ENCODE measurements at regions not wholly inside any gene's neighbourhood (a gene's known extent, or its start where the extent isn't known, plus 50 kb on each side); places are given as distances from the start of the nearest gene placed in this dataset.

- H3K79me2 ChIP-seq (ENCODE audit: control insufficient read depth, insufficient read depth, low read length), result no peaks in the 10 kb centered on the region
- ChIA-PET CTCF (no interaction called here), POLR2A (interaction anchor here (0.6 kb wide), 1 partner anchor 95 kb away, joined by 3 read pairs; no protein-coding TSS in a partner anchor)
- no peak overlapping the region for H3K27ac ChIP-seq (ENCODE audit: insufficient read depth, low read depth, low read length)
- FAIRE-seq, result no peak
- no peak overlapping the region for H3K4me3 ChIP-seq (replicated peaks in 1 of 3; ENCODE audit: insufficient read depth in 1 of 3, low read depth in 1 of 3, low read length in 3 of 3)
- DNase-seq (ENCODE audit: low read depth, low spot score), result no peak
- H2AFZ ChIP-seq (ENCODE audit: low read depth, low read length), result no peak overlapping the region
- no peaks in the 10 kb centered on the region for H3K9me1 ChIP-seq (replicated peaks; ENCODE audit: control insufficient read depth, extremely low read depth, insufficient read depth, low read length)
- H3K9ac ChIP-seq (replicated peaks; ENCODE audit: extremely low read depth, insufficient read depth, low read length), result no peak overlapping the region
- H3K36me3 ChIP-seq (ENCODE audit: control insufficient read depth in 2 of 2, extremely low read depth in 1 of 2, insufficient read depth in 2 of 2, low read length in 2 of 2), result no peaks in the 10 kb centered on the region
- intact Hi-C loops (cut with micrococcal nuclease) (no loop called here), dilution Hi-C loops (cut with MboI; ENCODE audit: extremely low pct_ligation_motif_present, low sequenced_read_pairs) (no loop called here)
- TF ChIP-seq MYC (IDR thresholded peaks at IDR 0.05; ENCODE audit: low read depth, low read length), result no peak
- BruUV-seq (replicated peaks), result no TSS peak
- no peaks in the 10 kb centered on the region for H3K9me3 ChIP-seq (replicated peaks; ENCODE audit: control insufficient read depth, insufficient read depth, low read length)
- H3K4me2 ChIP-seq (ENCODE audit: insufficient read depth, low read length), result no peak overlapping the region
- H3K27me3 ChIP-seq (ENCODE audit: control insufficient read depth in 2 of 2, insufficient read depth in 2 of 2, low read length in 2 of 2), result no peaks in the 10 kb centered on the region
- no peaks in the 10 kb centered on the region for H4K20me1 ChIP-seq (replicated peaks; ENCODE audit: control insufficient read depth, extremely low read depth, insufficient read depth, low read length)
- H3K4me1 ChIP-seq (ENCODE audit: control insufficient read depth, extremely low read depth, insufficient read depth, low read length), result no peaks in the 10 kb centered on the region
Observed at GRCh38 chr5:142404046-142404477, 79.2 kb upstream of the SPRY4 start.

GRCh38 chr5:142403583-142403982 is 78.8 kb upstream of the SPRY4 start:
- dilution Hi-C loops (cut with MboI; ENCODE audit: extremely low pct_ligation_motif_present, low sequenced_read_pairs), result no loop called here
- BruUV-seq (replicated peaks), result no TSS peak
- no peaks in the 10 kb centered on the region for H3K9me3 ChIP-seq (replicated peaks; ENCODE audit: control insufficient read depth, insufficient read depth, low read length)
- no peaks in the 10 kb centered on the region for H3K4me1 ChIP-seq (ENCODE audit: control insufficient read depth, extremely low read depth, insufficient read depth, low read length)
- TF ChIP-seq GATA2 (IDR thresholded peaks at IDR 0.05; ENCODE audit: insufficient read depth, insufficient read length, low read depth, low read length) (no peak), JUN (IDR thresholded peaks at IDR 0.05; ENCODE audit: borderline replicate concordance, insufficient read depth, insufficient read length, low read depth) (no peak), CTCF (IDR thresholded peaks at IDR 0.05; ENCODE audit: extremely low read depth in 1 of 2, insufficient read depth in 1 of 2, low read depth in 1 of 2, low read length in 2 of 2) (no peak), POLR2A (IDR thresholded peaks at IDR 0.05; ENCODE audit: low read depth, low read length) (no peak), EZH2 (IDR thresholded peaks at IDR 0.05; ENCODE audit: borderline replicate concordance, low read depth, low read length, severe bottlenecking) (no peak), FOS (IDR thresholded peaks at IDR 0.05; ENCODE audit: borderline replicate concordance, insufficient read depth, low read length) (no peak), MYC (IDR thresholded peaks at IDR 0.05; ENCODE audit: low read depth, low read length) (no peak), POLR2AphosphoS5 (IDR thresholded peaks at IDR 0.05; ENCODE audit: insufficient read depth, low read depth, low read length) (no peak), MAX (IDR thresholded peaks at IDR 0.05; ENCODE audit: insufficient read depth, insufficient read length) (no peak)
- intact Hi-C loops (cut with micrococcal nuclease), result no loop called here
- H3K79me2 ChIP-seq (ENCODE audit: control insufficient read depth, insufficient read depth, low read length), result no peaks in the 10 kb centered on the region
- CTCF ChIA-PET, result interaction anchor here (1.4 kb wide), 1 partner anchor 23 kb away, joined by 3 read pairs; no protein-coding TSS in a partner anchor
- DNase-seq (ENCODE audit: low read depth, low spot score) (no peak), FAIRE-seq (no peak)
- H3K27ac ChIP-seq (ENCODE audit: insufficient read depth, low read depth, low read length), result no peak overlapping the region
- no peaks in the 10 kb centered on the region for H3K9me1 ChIP-seq (replicated peaks; ENCODE audit: control insufficient read depth, extremely low read depth, insufficient read depth, low read length)
- POLR2A ChIA-PET, result no interaction called here
- H3K4me2 ChIP-seq (ENCODE audit: insufficient read depth, low read length), result no peak overlapping the region
- H3K4me3 ChIP-seq (replicated peaks in 1 of 3; ENCODE audit: insufficient read depth in 1 of 3, low read depth in 1 of 3, low read length in 3 of 3), result no peak overlapping the region
- no peaks in the 10 kb centered on the region for H4K20me1 ChIP-seq (replicated peaks; ENCODE audit: control insufficient read depth, extremely low read depth, insufficient read depth, low read length)
- no peaks in the 10 kb centered on the region for H3K36me3 ChIP-seq (ENCODE audit: control insufficient read depth in 2 of 2, extremely low read depth in 1 of 2, insufficient read depth in 2 of 2, low read length in 2 of 2)
- no peak overlapping the region for H3K9ac ChIP-seq (replicated peaks; ENCODE audit: extremely low read depth, insufficient read depth, low read length)
- H3K27me3 ChIP-seq (ENCODE audit: control insufficient read depth in 2 of 2, insufficient read depth in 2 of 2, low read length in 2 of 2), result no peaks in the 10 kb centered on the region
- no peak overlapping the region for H2AFZ ChIP-seq (ENCODE audit: low read depth, low read length)
